Neural cell (in vitro differentiated cells): ENCODE measurements at regions not wholly inside any gene's neighbourhood (a gene's known extent, or its start where the extent isn't known, plus 50 kb on each side); places are given as distances from the start of the nearest gene placed in this dataset.

Experiments used
- H2AFZ ChIP-seq: fragments of 200-600, 300-800 bp; sonication (generic), shearing (Covaris generic); 2 replicates; pipeline ENCODE4 v1.6.0; 2014; ENCODE audit warnings: low read depth, mild to moderate bottlenecking, antibody characterized with exemption, low read length, moderate library complexity
- H3F3A ChIP-seq: fragments of 200-600 bp; shearing (Covaris generic); 2 replicates; pipeline ENCODE4 v1.6.1; 2016; ENCODE audit warnings: mild to moderate bottlenecking, moderate library complexity, mixed read lengths, antibody characterized with exemption, low read length; ENCODE audit not compliant: insufficient read depth, poor library complexity, severe bottlenecking
- H3K27ac ChIP-seq: fragments of 200-600, 300-800 bp; sonication (generic), shearing (Covaris generic); 2 replicates; pipeline ENCODE4 v1.5.1; 2014; ENCODE audit warnings: mild to moderate bottlenecking, low read length, moderate library complexity
- H3K27me3 ChIP-seq: fragments of 300-800, 200-600 bp; sonication (generic), shearing (Covaris generic); 2 replicates; pipeline ENCODE4 v1.6.0; 2014; ENCODE audit warnings: mild to moderate bottlenecking, low read depth, low read length, moderate library complexity; ENCODE audit not compliant: insufficient read depth
- H3K36me3 ChIP-seq: fragments of 300-800, 200-600 bp; sonication (generic), shearing (Covaris generic); 2 replicates; pipeline ENCODE4 v1.5.1; 2014; ENCODE audit warnings: mild to moderate bottlenecking, antibody characterized with exemption, low read length, moderate library complexity; ENCODE audit not compliant: insufficient read depth
- H3K4me2 ChIP-seq: fragments of 300-800, 200-600 bp; sonication (generic), shearing (Covaris generic); 2 replicates; pipeline ENCODE4 v1.6.0; 2014; ENCODE audit warnings: mild to moderate bottlenecking, low read length
- H3K4me3 ChIP-seq: fragments of 300-800, 200-600 bp; sonication (generic), shearing (Covaris generic); 2 replicates; pipeline ENCODE4 v1.5.1; 2014; ENCODE audit warnings: mild to moderate bottlenecking, low read length, moderate library complexity
- H3K79me2 ChIP-seq: fragments of 200-600 bp; shearing (Covaris generic); replicated peaks from 2 replicates; pipeline ENCODE4 v1.6.0; 2014; ENCODE audit warnings: mild to moderate bottlenecking, low read length, moderate library complexity; ENCODE audit not compliant: insufficient read depth
- H3K9ac ChIP-seq: fragments of 300-800, 200-600 bp; sonication (generic), shearing (Covaris generic); 2 replicates; pipeline ENCODE4 v1.6.1; 2016; ENCODE audit warnings: mild to moderate bottlenecking, low read length, mixed read lengths
- H3K9me2 ChIP-seq: fragments of 200-600 bp; shearing (Covaris generic); 2 replicates; pipeline ENCODE4 v1.6.1; 2016; ENCODE audit warnings: mild to moderate bottlenecking, low read length, mixed read lengths; ENCODE audit not compliant: insufficient read depth
- H3K9me3 ChIP-seq: fragments of 200-600, 300-800 bp; sonication (generic), shearing (Covaris generic); 2 replicates; pipeline ENCODE4 v1.6.1; 2016; ENCODE audit warnings: mild to moderate bottlenecking, mixed run types, low read length, moderate library complexity, mixed read lengths
- H4K20me1 ChIP-seq: fragments of 200-600 bp; shearing (Covaris generic); 2 replicates; pipeline ENCODE4 v1.6.1; 2016; ENCODE audit warnings: mild to moderate bottlenecking, mixed run types; ENCODE audit not compliant: insufficient read depth
- EP300 ChIP-seq: fragments of 450-650 bp; conservative IDR thresholded peaks from 2 replicates; pipeline ENCODE4 v1.6.1; 2014; ENCODE audit warnings: antibody characterized with exemption, mild to moderate bottlenecking, moderate library complexity; ENCODE audit not compliant: poor library complexity, severe bottlenecking
- EZH2 ChIP-seq: fragments of 200-600, 300-800 bp; shearing (Covaris generic), sonication (generic); IDR thresholded peaks from 2 replicates; pipeline ENCODE4 v1.6.1; 2014; ENCODE audit warnings: antibody characterized with exemption, low read length, borderline replicate concordance, mild to moderate bottlenecking; ENCODE audit not compliant: insufficient read depth, poor library complexity, severe bottlenecking
- MXI1 ChIP-seq: fragments of 450-650 bp; conservative IDR thresholded peaks from 2 replicates; pipeline ENCODE4 v1.6.1; 2014; ENCODE audit warnings: antibody characterized with exemption, mild to moderate bottlenecking; ENCODE audit not compliant: poor library complexity, severe bottlenecking
- TF ChIP-seq, protein P1 (sequence below): IDR thresholded peaks from 2 replicates; pipeline ENCODE4 v1.6.1; 2012; ENCODE audit warnings: borderline replicate concordance

DNA sequence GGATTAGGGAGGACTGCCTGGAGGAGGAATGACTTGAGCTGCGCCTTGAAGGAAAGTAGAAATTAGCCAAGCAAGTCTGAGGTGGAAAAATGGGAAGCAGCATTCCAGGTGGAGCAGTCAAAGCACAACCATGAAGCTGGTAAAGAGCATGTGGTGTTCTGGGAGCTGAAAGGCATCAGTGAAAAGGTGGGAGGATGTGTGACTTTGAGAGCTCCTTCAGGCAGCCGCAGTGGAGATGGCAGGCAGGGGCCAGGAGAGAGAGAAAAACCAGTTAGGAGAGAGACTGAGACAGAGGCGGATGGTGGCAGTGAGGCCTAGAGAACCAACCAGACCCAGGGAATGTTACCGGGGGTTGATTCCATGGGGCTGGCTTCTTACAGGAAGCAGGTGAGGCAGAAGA is 393.4 kb downstream of the MIAT start:
- H3K4me3 ChIP-seq: no peak overlapping the region
- H3K4me2 ChIP-seq: no peak overlapping the region
- H3F3A ChIP-seq: no peaks in the 10 kb centered on the region
- H2AFZ ChIP-seq: no peak overlapping the region
- no peak overlapping the region for H3K27ac ChIP-seq
- H3K27me3 ChIP-seq: no peaks in the 10 kb centered on the region
- H3K9me2 ChIP-seq: no peaks in the 10 kb centered on the region
- no peaks in the 10 kb centered on the region for H3K9me3 ChIP-seq
- TF ChIP-seq, protein P1, sequence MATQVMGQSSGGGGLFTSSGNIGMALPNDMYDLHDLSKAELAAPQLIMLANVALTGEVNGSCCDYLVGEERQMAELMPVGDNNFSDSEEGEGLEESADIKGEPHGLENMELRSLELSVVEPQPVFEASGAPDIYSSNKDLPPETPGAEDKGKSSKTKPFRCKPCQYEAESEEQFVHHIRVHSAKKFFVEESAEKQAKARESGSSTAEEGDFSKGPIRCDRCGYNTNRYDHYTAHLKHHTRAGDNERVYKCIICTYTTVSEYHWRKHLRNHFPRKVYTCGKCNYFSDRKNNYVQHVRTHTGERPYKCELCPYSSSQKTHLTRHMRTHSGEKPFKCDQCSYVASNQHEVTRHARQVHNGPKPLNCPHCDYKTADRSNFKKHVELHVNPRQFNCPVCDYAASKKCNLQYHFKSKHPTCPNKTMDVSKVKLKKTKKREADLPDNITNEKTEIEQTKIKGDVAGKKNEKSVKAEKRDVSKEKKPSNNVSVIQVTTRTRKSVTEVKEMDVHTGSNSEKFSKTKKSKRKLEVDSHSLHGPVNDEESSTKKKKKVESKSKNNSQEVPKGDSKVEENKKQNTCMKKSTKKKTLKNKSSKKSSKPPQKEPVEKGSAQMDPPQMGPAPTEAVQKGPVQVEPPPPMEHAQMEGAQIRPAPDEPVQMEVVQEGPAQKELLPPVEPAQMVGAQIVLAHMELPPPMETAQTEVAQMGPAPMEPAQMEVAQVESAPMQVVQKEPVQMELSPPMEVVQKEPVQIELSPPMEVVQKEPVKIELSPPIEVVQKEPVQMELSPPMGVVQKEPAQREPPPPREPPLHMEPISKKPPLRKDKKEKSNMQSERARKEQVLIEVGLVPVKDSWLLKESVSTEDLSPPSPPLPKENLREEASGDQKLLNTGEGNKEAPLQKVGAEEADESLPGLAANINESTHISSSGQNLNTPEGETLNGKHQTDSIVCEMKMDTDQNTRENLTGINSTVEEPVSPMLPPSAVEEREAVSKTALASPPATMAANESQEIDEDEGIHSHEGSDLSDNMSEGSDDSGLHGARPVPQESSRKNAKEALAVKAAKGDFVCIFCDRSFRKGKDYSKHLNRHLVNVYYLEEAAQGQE: no peak
- no peak for TF ChIP-seq MXI1
- no peaks in the 10 kb centered on the region for H3K36me3 ChIP-seq
- H4K20me1 ChIP-seq: no peaks in the 10 kb centered on the region
- H3K79me2 ChIP-seq: no peaks in the 10 kb centered on the region
- no peak overlapping the region for H3K9ac ChIP-seq

DNA sequence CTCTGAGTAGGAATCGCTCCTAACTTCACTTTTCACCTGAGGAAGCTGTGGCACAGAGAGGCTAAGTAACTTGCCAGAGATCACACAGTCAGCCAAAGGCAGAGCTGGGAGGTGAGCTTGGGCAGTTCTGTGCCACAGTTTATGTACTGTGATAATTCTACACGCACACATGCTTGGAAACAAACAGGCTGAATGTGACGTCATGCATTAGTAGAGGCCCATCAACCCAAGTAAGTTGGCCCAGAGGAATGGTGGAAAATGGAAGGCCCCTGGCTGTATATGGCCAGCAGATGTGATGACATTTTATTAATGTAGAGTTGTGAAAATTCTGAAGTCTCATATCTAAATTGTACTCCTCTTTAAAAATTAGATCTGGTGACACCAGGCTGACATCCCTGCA is 394.0 kb downstream of the MIAT start:
- no peaks in the 10 kb centered on the region for H3K79me2 ChIP-seq
- H3K4me3 ChIP-seq: no peak overlapping the region
- no peak overlapping the region for H3K4me2 ChIP-seq
- no peaks in the 10 kb centered on the region for H3K27me3 ChIP-seq
- no peaks in the 10 kb centered on the region for H4K20me1 ChIP-seq
- no peaks in the 10 kb centered on the region for H3F3A ChIP-seq
- no peak overlapping the region for H3K27ac ChIP-seq
- no peaks in the 10 kb centered on the region for H3K36me3 ChIP-seq
- no peak overlapping the region for H2AFZ ChIP-seq
- TF ChIP-seq EP300 (no peak), EZH2 (no peak)
- TF ChIP-seq, protein P1: no peak
- H3K9ac ChIP-seq: no peak overlapping the region
- no peaks in the 10 kb centered on the region for H3K9me2 ChIP-seq
- H3K9me3 ChIP-seq: no peaks in the 10 kb centered on the region

DNA sequence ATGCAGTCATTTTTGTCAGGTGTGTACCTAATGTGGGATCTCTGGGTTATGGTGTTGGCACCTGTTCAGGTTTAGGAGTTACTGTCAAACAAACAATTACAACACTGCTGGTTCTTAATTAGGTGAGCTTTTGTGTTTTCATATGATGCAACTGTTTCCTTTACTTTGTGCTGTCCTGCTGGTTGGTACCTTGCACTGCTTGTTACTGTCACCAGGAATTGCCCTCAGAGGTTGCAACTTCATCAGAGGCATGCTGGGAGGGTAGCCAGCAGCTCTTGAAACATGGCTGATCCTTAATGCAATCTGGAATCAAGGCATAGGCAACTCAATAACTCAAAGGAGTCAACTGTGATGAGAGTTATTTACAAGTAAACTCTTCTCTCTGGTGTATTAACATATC is 400.3 kb downstream of the MIAT start:
- TF ChIP-seq, protein P1: no peak
- Histone ChIP-seq H3K79me2 (no peaks in the 10 kb centered on the region), H3K27ac (no peak overlapping the region), H4K20me1 (no peaks in the 10 kb centered on the region), H3K9ac (no peak overlapping the region), H3K4me3 (no peak overlapping the region), H2AFZ (no peak overlapping the region), H3K9me2 (no peaks in the 10 kb centered on the region), H3K27me3 (no peaks in the 10 kb centered on the region), H3K9me3 (no peaks in the 10 kb centered on the region), H3K36me3 (no peaks in the 10 kb centered on the region), H3K4me2 (no peak overlapping the region), H3F3A (no peaks in the 10 kb centered on the region)
